Activated CD4-positive, alpha-beta memory T cell treated with anti-CD3 and anti-CD28 coated beads for 36 hours (primary cell): ENCODE measurements at regions not wholly inside any gene's neighbourhood (a gene's known extent, or its start where the extent isn't known, plus 50 kb on each side); places are given as distances from the start of the nearest gene placed in this dataset.

Source experiments
- CTCF ChIA-PET: fragments of 350-600 bp; sonication (Branson Sonifier 250); formaldehyde crosslinking; loops from one replicate; lab custom pipeline; 2021; ENCODE audit warnings: antibody characterized with exemption, inconsistent platforms; lab: Charles Lee
- POLR2A ChIA-PET: fragments of 350-600 bp; sonication (Branson Sonifier 250); formaldehyde crosslinking; loops from one replicate; lab custom pipeline; 2021; ENCODE audit warnings: antibody characterized with exemption; lab: Charles Lee
- DNase-seq: peaks from one replicate; pipeline ENCODE4 v3.0.0-alpha.2; 2020
- H3K27ac Mint-ChIP-seq: one replicate; pipeline ENCODE4 v1.8.0; 2021; ENCODE audit warnings: mixed read lengths
- H3K27me3 Mint-ChIP-seq: one replicate; pipeline ENCODE4 v1.8.0; 2021; ENCODE audit warnings: mixed read lengths
- H3K36me3 Mint-ChIP-seq: one replicate; pipeline ENCODE4 v1.8.0; 2021; ENCODE audit warnings: mixed read lengths
- H3K4me1 Mint-ChIP-seq: one replicate; pipeline ENCODE4 v1.8.0; 2021; ENCODE audit warnings: low read depth, mixed read lengths
- H3K4me3 Mint-ChIP-seq: one replicate; pipeline ENCODE4 v1.8.0; 2021; ENCODE audit warnings: mild to moderate bottlenecking, mixed read lengths
- H3K9me3 Mint-ChIP-seq: one replicate; pipeline ENCODE4 v1.8.0; 2021; ENCODE audit warnings: mixed read lengths
- intact Hi-C: fragments of 100-400 bp; cut with micrococcal nuclease; formaldehyde crosslinking; loops from one replicate; pipeline ENCODE4 v1.15.1; 2023

DNA sequence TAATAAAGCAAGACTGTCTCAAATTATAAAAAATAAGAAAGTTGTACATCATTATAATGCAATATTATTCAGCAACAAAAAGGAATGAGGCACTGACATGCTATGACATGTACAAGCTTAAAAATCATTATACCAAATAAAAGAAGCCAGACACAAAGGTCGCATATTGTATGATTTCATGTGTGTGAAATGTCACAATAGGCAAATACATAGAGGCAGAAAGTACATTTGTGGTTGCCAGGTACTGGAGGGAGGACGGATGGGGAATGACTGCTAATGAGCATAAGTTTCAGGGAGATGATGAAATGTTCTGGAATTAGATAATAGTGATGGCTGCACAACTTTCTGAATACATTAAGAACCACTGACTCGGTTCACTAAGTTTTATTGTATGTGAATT is 73.6 kb upstream of the NBPF3 start:
- intact Hi-C loops, result no loop called here
- H3K4me3 Mint-ChIP-seq, result no peak overlapping the region
- H3K27me3 Mint-ChIP-seq, result no peaks in the 10 kb centered on the region
- CTCF ChIA-PET, result interaction anchor here (0.7 to 11.9 kb wide), 5 partner anchors 21 to 148 kb away, joined by 3 to 159 read pairs (median 50); no protein-coding TSS in a partner anchor
- DNase-seq, result no peak
- no peaks in the 10 kb centered on the region for H3K9me3 Mint-ChIP-seq
- H3K4me1 Mint-ChIP-seq, result peaks cover 10% of the 10 kb centered on the region
- POLR2A ChIA-PET, result no interaction called here
- H3K36me3 Mint-ChIP-seq, result no peaks in the 10 kb centered on the region
- no peak overlapping the region for H3K27ac Mint-ChIP-seq

DNA sequence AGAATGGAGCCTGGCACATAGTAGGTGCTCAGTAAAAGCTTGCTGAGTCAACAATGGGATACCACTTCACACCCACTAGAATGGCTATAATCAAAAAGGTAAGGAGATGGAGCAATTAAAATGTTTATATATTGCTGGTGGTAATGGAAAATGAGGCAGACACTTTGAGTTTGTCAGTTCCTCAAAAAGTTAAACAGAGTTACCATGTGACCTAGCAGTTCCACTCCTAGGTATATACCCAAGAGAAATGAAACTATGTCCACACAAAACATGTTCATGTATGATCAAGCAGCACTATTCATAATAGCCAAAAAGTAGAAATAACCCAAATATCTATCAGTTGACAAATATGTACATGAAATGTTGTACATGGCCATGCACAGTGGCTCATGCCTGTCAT is 74.8 kb upstream of the ECE1 start:
- intact Hi-C loops, result no loop called here
- Mint-ChIP-seq H3K27ac (no peak overlapping the region), H3K27me3 (no peaks in the 10 kb centered on the region), H3K36me3 (no peaks in the 10 kb centered on the region), H3K4me3 (no peak overlapping the region), H3K4me1 (peaks cover 10% of the 10 kb centered on the region), H3K9me3 (no peaks in the 10 kb centered on the region)
- ChIA-PET CTCF (interaction anchor here (0.6 to 11.9 kb wide), 5 partner anchors 40 to 132 kb away, joined by 4 to 159 read pairs (median 7); no protein-coding TSS in a partner anchor), POLR2A (no interaction called here)
- DNase-seq, result no peak

DNA sequence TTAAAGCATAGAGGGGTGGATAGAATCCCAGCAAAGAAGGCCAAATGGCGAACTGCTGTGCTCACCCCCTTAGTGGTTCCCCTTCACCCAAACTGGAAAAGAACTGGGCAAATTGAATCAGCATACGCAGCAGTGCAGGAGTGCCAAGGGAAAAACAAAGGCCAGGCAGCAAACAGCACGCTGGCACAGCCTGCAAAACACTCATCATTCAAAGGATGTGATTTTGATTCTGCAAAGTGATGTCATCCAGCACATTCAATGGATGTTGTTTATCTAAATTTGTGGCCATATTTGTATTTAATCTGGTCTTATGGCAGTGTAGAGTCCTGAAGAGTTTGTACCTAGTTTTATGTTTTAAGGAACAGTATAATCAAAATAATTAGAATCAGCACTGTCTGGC is 71.8 kb upstream of the ECE1 start:
- no peaks in the 10 kb centered on the region for H3K9me3 Mint-ChIP-seq
- DNase-seq, result no peak
- peaks cover 4% of the 10 kb centered on the region for H3K4me1 Mint-ChIP-seq
- no peak overlapping the region for H3K4me3 Mint-ChIP-seq
- ChIA-PET CTCF (no interaction called here), POLR2A (no interaction called here)
- peak overlapping the region; percentile 13 for H3K27ac Mint-ChIP-seq
- intact Hi-C loops, result no loop called here
- H3K36me3 Mint-ChIP-seq, result no peaks in the 10 kb centered on the region
- H3K27me3 Mint-ChIP-seq, result no peaks in the 10 kb centered on the region

DNA sequence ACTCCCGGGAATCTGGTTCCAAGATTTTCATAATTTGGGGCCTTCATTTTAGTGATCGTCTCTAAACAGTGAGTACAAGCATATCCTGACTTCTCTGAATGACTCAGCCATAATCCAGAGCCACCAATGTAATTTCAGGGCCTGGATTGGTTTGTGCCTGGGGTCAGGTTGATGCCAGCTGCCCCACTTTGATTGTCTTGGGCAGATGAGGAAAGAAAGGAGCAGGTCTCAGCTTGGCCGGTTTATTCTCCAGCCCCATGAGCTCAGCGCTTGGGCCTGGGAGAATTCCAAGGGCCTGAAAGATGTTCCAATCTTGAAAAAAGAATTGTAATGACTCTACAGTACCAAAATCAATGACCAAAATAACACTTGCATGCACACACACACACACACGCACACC is 71.2 kb upstream of the ECE1 start:
- Mint-ChIP-seq H3K4me3 (no peak overlapping the region), H3K27me3 (no peaks in the 10 kb centered on the region), H3K9me3 (no peaks in the 10 kb centered on the region), H3K36me3 (no peaks in the 10 kb centered on the region), H3K4me1 (peaks cover 4% of the 10 kb centered on the region), H3K27ac (no peak overlapping the region)
- ChIA-PET CTCF (interaction anchor here (1.0 kb wide), 1 partner anchor 107 kb away, joined by 4 read pairs; no protein-coding TSS in a partner anchor), POLR2A (no interaction called here)
- DNase-seq, result no peak
- intact Hi-C loops, result no loop called here

DNA sequence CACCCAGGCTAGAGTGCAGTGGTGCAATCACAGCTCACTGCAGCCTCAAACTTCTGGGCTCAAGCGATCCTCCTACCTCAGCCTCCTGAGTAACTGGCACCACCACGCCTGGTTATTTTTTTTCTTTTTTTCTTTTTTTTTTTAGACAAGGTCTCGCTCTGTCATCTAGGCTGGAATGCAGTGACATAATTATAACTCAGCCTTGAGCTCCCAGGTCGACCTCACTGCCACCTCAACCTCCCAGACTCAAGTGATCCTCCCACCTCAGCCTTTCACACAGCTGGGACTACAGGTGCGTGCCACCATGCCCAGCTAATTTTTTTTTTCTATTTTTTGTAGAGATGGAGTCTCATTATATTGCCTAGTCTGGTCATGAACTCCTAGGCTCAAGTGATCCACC is 66.9 kb upstream of the ECE1 start:
- H3K4me3 Mint-ChIP-seq, result no peak overlapping the region
- H3K27me3 Mint-ChIP-seq, result no peaks in the 10 kb centered on the region
- POLR2A ChIA-PET, result no interaction called here
- H3K36me3 Mint-ChIP-seq, result no peaks in the 10 kb centered on the region
- no peak overlapping the region for H3K27ac Mint-ChIP-seq
- no peak for DNase-seq
- CTCF ChIA-PET, result interaction anchor here (1.0 to 1.4 kb wide), 3 partner anchors 11 to 87 kb away, joined by 3 to 7 read pairs (median 5); no protein-coding TSS in a partner anchor
- peaks cover 3% of the 10 kb centered on the region for H3K4me1 Mint-ChIP-seq
- intact Hi-C loops, result no loop called here
- no peaks in the 10 kb centered on the region for H3K9me3 Mint-ChIP-seq

DNA sequence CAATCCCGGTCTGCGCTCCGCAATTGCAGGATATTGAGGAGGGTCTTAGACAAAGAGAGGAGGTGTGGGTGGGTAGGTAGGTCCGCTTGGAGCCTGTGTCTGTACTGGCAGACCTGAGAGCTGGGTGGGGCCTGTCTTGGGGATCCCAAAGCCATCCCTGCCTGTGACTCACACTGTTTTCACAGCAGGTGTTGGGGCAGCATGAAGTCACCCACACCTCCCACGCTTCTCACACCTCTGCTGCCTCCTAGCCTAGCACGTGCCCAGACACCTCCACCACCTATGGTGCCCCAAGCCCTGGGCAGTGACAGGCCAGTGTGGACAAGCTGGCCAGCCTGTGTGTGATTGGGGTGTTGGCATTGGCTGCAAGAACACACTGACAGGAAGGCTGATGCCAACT is 65.7 kb upstream of the ECE1 start:
- peak; percentile 30 for DNase-seq

DNA sequence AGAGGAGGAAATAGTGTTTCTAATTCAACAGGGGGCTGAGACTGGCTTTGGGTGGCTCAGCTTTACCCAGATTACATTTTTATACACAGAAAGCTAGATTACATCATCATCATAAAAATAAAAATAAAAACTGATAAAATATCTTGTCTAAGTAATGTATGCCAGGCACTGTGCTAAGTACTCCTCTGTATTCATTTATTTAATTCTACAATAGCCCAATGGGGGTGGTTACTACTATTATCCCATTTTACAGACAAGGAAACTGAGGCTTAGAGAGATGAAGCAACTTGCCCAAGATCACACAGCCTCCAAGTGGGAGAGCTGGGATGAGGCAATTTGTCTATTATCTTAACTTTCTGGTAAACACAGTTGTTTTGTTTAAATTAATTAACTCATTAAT is 62.3 kb upstream of the ECE1 start:
- no peak for DNase-seq

More for the DNA sequence above, 65.7 kb upstream of the ECE1 start:
- no peaks in the 10 kb centered on the region for H3K9me3 Mint-ChIP-seq
- no peak overlapping the region for H3K4me3 Mint-ChIP-seq
- no peaks in the 10 kb centered on the region for H3K36me3 Mint-ChIP-seq
- H3K27me3 Mint-ChIP-seq, result no peaks in the 10 kb centered on the region
- intact Hi-C loops, result no loop called here
- H3K27ac Mint-ChIP-seq, result no peak overlapping the region
- H3K4me1 Mint-ChIP-seq, result peaks cover 3% of the 10 kb centered on the region
- POLR2A ChIA-PET, result no interaction called here
- CTCF ChIA-PET, result interaction anchor here (1.0 to 1.4 kb wide), 3 partner anchors 12 to 86 kb away, joined by 3 to 7 read pairs (median 5); no protein-coding TSS in a partner anchor

DNA sequence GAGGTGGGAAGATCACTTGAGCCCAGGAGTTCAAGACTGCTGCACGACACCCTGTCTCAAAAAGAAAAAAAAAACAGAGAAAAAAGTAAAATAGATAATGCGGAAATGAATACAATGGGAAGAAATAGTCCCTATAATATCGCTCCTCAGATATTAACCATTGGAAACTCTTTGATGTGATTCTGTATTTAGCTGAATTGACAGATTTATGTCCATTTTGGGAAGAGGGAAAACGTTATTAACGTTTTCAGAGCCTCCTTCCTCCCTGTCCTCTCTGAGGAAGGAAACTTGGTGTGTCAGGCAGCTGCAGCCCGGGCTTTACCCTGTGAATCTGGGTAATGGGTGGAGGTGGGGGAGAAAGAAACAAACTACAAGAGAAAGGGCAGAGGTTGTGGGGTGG is 61.6 kb upstream of the ECE1 start:
- H3K27ac Mint-ChIP-seq, result no peak overlapping the region
- intact Hi-C loops, result no loop called here
- H3K27me3 Mint-ChIP-seq, result no peaks in the 10 kb centered on the region

More for the DNA sequence above, 62.3 kb upstream of the ECE1 start:
- Mint-ChIP-seq H3K9me3 (no peaks in the 10 kb centered on the region), H3K27me3 (no peaks in the 10 kb centered on the region), H3K27ac (no peak overlapping the region), H3K4me3 (no peak overlapping the region), H3K36me3 (no peaks in the 10 kb centered on the region), H3K4me1 (peaks cover 3% of the 10 kb centered on the region)
- CTCF ChIA-PET, result interaction anchor here (3.1 to 5.3 kb wide), 2 partner anchors 17 to 83 kb away, joined by 15 to 22 read pairs; no protein-coding TSS in a partner anchor
- POLR2A ChIA-PET, result interaction anchor here (0.6 kb wide), 1 partner anchor 383 kb away, joined by 3 read pairs; no protein-coding TSS in a partner anchor
- intact Hi-C loops, result no loop called here

DNA sequence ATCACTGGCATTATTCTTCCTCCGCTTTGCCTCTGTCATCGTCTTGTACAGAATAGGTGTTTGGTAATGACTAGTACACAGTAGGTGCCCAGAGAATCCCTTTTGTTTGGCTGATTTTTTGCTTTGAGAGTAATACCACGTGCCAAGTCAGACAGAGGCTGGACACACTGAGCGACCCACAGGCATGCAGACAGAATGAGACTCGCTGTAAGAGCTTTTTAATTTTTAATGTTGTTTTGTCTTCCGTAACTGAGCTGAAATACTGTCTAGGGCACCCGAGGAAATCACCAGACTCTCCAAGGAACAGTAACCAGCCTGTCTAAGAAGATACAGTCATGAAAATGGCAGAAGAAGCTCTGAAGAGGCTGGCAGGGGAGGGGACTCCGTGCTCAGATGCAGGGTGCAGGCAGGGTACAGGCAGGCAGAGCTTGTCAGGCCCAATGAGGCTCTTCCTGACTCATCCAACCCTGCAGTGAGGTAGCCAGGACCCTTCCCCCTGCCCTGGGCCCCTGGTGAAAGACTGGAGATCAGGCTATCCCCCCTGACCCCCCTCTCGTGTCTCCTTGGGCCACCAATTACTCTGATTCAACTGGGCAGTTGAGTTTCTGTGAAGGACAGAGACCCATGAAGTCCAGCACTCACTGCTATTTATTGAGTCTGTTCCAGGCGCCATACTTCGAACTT is 60.1 kb upstream of the ECE1 start:
- Mint-ChIP-seq H3K27me3 (no peaks in the 10 kb centered on the region), H3K36me3 (no peaks in the 10 kb centered on the region), H3K27ac (no peak overlapping the region), H3K4me3 (no peak overlapping the region), H3K9me3 (no peaks in the 10 kb centered on the region), H3K4me1 (no peaks in the 10 kb centered on the region)
- ChIA-PET CTCF (interaction anchor here (0.5 to 5.3 kb wide), 2 partner anchors 80 to 118 kb away, joined by 3 to 22 read pairs; no protein-coding TSS in a partner anchor), POLR2A (no interaction called here)
- intact Hi-C loops, result no loop called here
- no peak for DNase-seq

More for the DNA sequence above, 61.6 kb upstream of the ECE1 start:
- Mint-ChIP-seq H3K9me3 (no peaks in the 10 kb centered on the region), H3K4me1 (peaks cover 3% of the 10 kb centered on the region), H3K4me3 (no peak overlapping the region), H3K36me3 (no peaks in the 10 kb centered on the region)
- no peak for DNase-seq
- CTCF ChIA-PET, result interaction anchor here (3.1 to 5.3 kb wide), 2 partner anchors 17 to 82 kb away, joined by 15 to 22 read pairs; no protein-coding TSS in a partner anchor
- POLR2A ChIA-PET, result interaction anchor here (0.6 kb wide), 1 partner anchor 382 kb away, joined by 3 read pairs; no protein-coding TSS in a partner anchor

DNA sequence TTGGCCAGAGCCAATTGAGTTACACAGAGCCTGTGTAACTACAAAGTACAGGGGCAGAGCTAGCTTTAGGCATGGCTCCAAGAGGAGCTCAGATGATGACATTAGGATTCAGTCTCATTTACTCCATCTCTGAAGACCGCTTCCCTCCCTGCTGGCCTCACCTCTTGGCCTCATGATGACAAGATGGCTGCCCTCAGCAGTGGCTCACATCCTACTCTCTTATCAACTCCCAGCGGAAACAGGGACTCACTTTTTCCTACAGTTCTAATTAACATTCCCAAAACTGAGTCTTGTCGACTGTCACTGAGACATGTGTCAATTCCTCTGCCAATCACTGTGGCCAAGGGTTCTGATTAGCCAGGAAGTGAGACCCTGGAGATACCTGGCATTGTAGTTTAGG is 59.4 kb upstream of the ECE1 start:
- Mint-ChIP-seq H3K27ac (no peak overlapping the region), H3K4me1 (no peaks in the 10 kb centered on the region), H3K36me3 (peaks cover 2% of the 10 kb centered on the region), H3K9me3 (no peaks in the 10 kb centered on the region), H3K4me3 (no peak overlapping the region), H3K27me3 (no peaks in the 10 kb centered on the region)
- ChIA-PET POLR2A (no interaction called here), CTCF (interaction anchor here (1.2 kb wide), 1 partner anchor 19 kb away, joined by 6 read pairs; no protein-coding TSS in a partner anchor)
- no peak for DNase-seq
- intact Hi-C loops, result no loop called here

DNA sequence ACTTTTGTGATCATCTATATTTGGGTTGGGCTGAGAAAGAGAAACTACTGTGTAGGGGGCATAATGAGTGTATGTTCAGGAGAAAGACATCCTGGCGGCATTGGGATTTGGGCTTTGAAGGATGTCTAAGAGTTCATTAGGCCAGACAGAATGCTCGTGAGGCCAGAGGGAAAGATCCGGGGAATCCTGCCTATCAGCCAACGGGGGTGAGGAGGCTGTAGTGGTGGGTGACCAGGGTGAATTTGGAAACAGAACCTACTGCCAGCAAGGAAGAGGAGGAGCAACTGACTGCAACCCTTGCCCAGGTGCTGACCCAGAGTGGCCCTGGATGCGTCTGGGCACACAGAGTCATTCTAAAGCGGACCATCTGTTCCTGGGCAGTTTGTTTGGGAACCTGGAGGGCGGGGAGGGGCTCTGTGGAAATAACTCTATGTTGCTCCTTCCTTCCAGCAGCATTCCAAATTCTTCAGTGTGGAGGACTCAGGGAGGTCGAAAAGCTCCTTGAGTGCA is 56.9 kb upstream of the ECE1 start:
- peaks cover 17% of the 10 kb centered on the region for H3K36me3 Mint-ChIP-seq
- ChIA-PET POLR2A (no interaction called here), CTCF (interaction anchor here (1.0 kb wide), 1 partner anchor 77 kb away, joined by 5 read pairs; no protein-coding TSS in a partner anchor)
- H3K4me1 Mint-ChIP-seq, result peaks cover 18% of the 10 kb centered on the region
- DNase-seq, result no peak
- no peaks in the 10 kb centered on the region for H3K27me3 Mint-ChIP-seq
- H3K9me3 Mint-ChIP-seq, result no peaks in the 10 kb centered on the region
- no peak overlapping the region for H3K27ac Mint-ChIP-seq
- intact Hi-C loops, result no loop called here
- H3K4me3 Mint-ChIP-seq, result no peak overlapping the region

DNA sequence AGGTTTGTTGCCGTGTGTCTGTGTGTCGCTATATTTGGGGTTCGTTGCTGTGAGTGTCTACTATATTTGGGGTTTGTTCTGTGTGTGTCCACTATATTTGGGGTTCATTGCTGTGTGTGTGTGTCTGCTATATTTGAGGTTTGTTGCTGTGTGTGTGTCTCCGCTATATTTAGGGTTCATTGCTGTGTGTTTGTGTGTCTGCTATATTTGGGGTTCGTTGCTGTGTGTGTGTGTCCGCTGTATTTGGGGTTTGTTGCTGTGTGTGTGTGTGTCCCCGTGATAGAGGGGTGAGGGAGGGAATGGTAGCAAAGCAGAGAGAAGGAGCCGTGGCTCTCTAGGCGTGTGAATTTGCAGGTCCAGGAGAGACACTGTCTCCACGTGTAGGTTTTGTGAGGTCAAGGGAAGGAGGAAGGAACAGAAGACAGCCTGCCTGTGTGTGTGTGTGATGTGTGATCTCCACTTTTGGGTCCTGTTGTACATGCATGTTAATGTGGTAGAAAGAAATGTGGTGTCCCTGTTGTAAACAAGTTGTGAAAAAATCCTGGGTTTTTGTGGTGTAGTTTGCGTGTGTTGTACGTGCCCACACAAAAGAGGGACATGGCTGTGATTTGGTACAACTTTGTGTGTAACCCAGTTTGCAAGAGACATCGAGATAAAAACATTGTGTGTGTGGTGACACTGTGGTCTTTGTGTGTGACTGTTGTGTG is 56.3 kb upstream of the ECE1 start:
- Mint-ChIP-seq H3K27me3 (no peaks in the 10 kb centered on the region), H3K36me3 (peaks cover 19% of the 10 kb centered on the region), H3K27ac (no peak overlapping the region), H3K4me1 (peaks cover 25% of the 10 kb centered on the region), H3K9me3 (no peaks in the 10 kb centered on the region), H3K4me3 (no peak overlapping the region)
- ChIA-PET CTCF (interaction anchor here (2.0 kb wide), 2 partner anchors 12 to 53 kb away, joined by 15 to 19 read pairs; no protein-coding TSS in a partner anchor), POLR2A (interaction anchor here (1.7 kb wide), 1 partner anchor 13 kb away, joined by 14 read pairs; no protein-coding TSS in a partner anchor)
- no peak for DNase-seq
- intact Hi-C loops, result no loop called here
